ENCODE measurements at regions not wholly inside any gene's neighbourhood (a gene's known extent, or its start where the extent isn't known, plus 50 kb on each side); places are given as distances from the start of the nearest gene placed in this dataset.

- DNase-seq: no peak
These were observed 51.9 kb upstream of the TSPAN11 start for GRCh38 chr12:30874455-30875321.

- DNase-seq: no peak
These were observed 55.9 kb upstream of the TSPAN11 start for GRCh38 chr12:30870491-30871265.

GRCh38 chr12:30867415-30867814 is 59.1 kb upstream of the TSPAN11 start:
- no peak for DNase-seq

- no peak for DNase-seq
These were observed 60.3 kb upstream of the TSPAN11 start for GRCh38 chr12:30866256-30866655.

GRCh38 chr12:30863839-30864238 is 62.7 kb upstream of the TSPAN11 start:
- DNase-seq: no peak

- DNase-seq: no peak
These were observed 64.1 kb upstream of the TSPAN11 start for GRCh38 chr12:30862486-30862885.

GRCh38 chr12:30859226-30859625 is 67.3 kb upstream of the TSPAN11 start:
- no peak for DNase-seq

- DNase-seq: no peak
These were observed 68.1 kb upstream of the TSPAN11 start for GRCh38 chr12:30858471-30858870.

GRCh38 chr12:30853561-30854133 is 72.9 kb upstream of the TSPAN11 start:
- no peak for DNase-seq

GRCh38 chr12:30850684-30851083 is 75.9 kb upstream of the TSPAN11 start:
- no peak for DNase-seq

- peak; percentile 27 for DNase-seq
These were observed 79.3 kb upstream of the TSPAN11 start for GRCh38 chr12:30847259-30847658.

GRCh38 chr12:30846776-30847175 is 79.8 kb upstream of the TSPAN11 start:
- no peak for DNase-seq

- DNase-seq: no peak
These were observed 80.9 kb upstream of the TSPAN11 start for GRCh38 chr12:30845676-30846075.

GRCh38 chr12:30843211-30843610 is 83.3 kb upstream of the TSPAN11 start:
- DNase-seq: no peak

GRCh38 chr12:30840715-30841114 is 85.8 kb upstream of the TSPAN11 start:
- DNase-seq: no peak

- no peak for DNase-seq
These were observed 85.0 kb upstream of the CAPRIN2 start for GRCh38 chr12:30839643-30840220.

- no peak for DNase-seq
These were observed 82.8 kb upstream of the CAPRIN2 start for GRCh38 chr12:30837595-30837994.

- no peak for DNase-seq
These were observed 82.1 kb upstream of the CAPRIN2 start for GRCh38 chr12:30836656-30837445.

GRCh38 chr12:30835216-30835615 is 80.5 kb upstream of the CAPRIN2 start:
- no peak for DNase-seq

GRCh38 chr12:30830751-30831150 is 76.0 kb upstream of the CAPRIN2 start:
- no peak for DNase-seq

- no peak for DNase-seq
These were observed 75.1 kb upstream of the CAPRIN2 start for GRCh38 chr12:30829876-30830275.

GRCh38 chr12:30828686-30829085 is 73.9 kb upstream of the CAPRIN2 start:
- no peak for DNase-seq
